ENCODE measurements at regions not wholly inside any gene's neighbourhood (a gene's known extent, or its start where the extent isn't known, plus 50 kb on each side); places are given as distances from the start of the nearest gene placed in this dataset.

- DNase-seq (ENCODE audit: insufficient read length, low spot score) (no peak), FAIRE-seq (no peak)
- TF ChIP-seq TAF1 (IDR thresholded peaks at IDR 0.05; ENCODE audit: low read depth, low read length): no peak
- no peak for TF ChIP-seq POU2F2 (IDR thresholded peaks at IDR 0.05; ENCODE audit: low read depth, low read length)
- TF ChIP-seq SPI1 (IDR thresholded peaks at IDR 0.05; ENCODE audit: low read depth, low read length): no peak
- no peak for TF ChIP-seq POLR2A (IDR thresholded peaks at IDR 0.05; ENCODE audit: low read depth, low read length)
- TF ChIP-seq PAX5 (IDR thresholded peaks at IDR 0.05; ENCODE audit: insufficient read depth, low read length, severe bottlenecking): no peak
- no peak for TF ChIP-seq POLR2AphosphoS5 (IDR thresholded peaks at IDR 0.05; ENCODE audit: low read depth, low read length)
Observed at GRCh38 chr22:49188591-49188990, 639.1 kb downstream of the BRD1 start.

- no peak for TF ChIP-seq PAX5 (IDR thresholded peaks at IDR 0.05; ENCODE audit: insufficient read depth, low read length, severe bottlenecking)
- no peak for TF ChIP-seq POLR2AphosphoS5 (IDR thresholded peaks at IDR 0.05; ENCODE audit: low read depth, low read length)
- TF ChIP-seq SPI1 (IDR thresholded peaks at IDR 0.05; ENCODE audit: low read depth, low read length): no peak
- TF ChIP-seq POLR2A (IDR thresholded peaks at IDR 0.05; ENCODE audit: low read depth, low read length): no peak
- TF ChIP-seq TAF1 (IDR thresholded peaks at IDR 0.05; ENCODE audit: low read depth, low read length): no peak
- TF ChIP-seq POU2F2 (IDR thresholded peaks at IDR 0.05; ENCODE audit: low read depth, low read length): no peak
- DNase-seq (ENCODE audit: insufficient read length, low spot score) (no peak), FAIRE-seq (no peak)
Observed at GRCh38 chr22:49188091-49188490, 639.6 kb downstream of the BRD1 start.

GRCh38 chr22:49186762-49187161 is 640.9 kb downstream of the BRD1 start:
- DNase-seq (ENCODE audit: insufficient read length, low spot score) (no peak), FAIRE-seq (no peak)
- no peak for TF ChIP-seq PAX5 (IDR thresholded peaks at IDR 0.05; ENCODE audit: insufficient read depth, low read length, severe bottlenecking)
- no peak for TF ChIP-seq POLR2AphosphoS5 (IDR thresholded peaks at IDR 0.05; ENCODE audit: low read depth, low read length)
- no peak for TF ChIP-seq TAF1 (IDR thresholded peaks at IDR 0.05; ENCODE audit: low read depth, low read length)
- no peak for TF ChIP-seq POLR2A (IDR thresholded peaks at IDR 0.05; ENCODE audit: low read depth, low read length)
- no peak for TF ChIP-seq POU2F2 (IDR thresholded peaks at IDR 0.05; ENCODE audit: low read depth, low read length)
- no peak for TF ChIP-seq SPI1 (IDR thresholded peaks at IDR 0.05; ENCODE audit: low read depth, low read length)

GRCh38 chr22:49186293-49186692 is 641.4 kb downstream of the BRD1 start:
- TF ChIP-seq POLR2AphosphoS5 (IDR thresholded peaks at IDR 0.05; ENCODE audit: low read depth, low read length): no peak
- TF ChIP-seq SPI1 (IDR thresholded peaks at IDR 0.05; ENCODE audit: low read depth, low read length): no peak
- no peak for TF ChIP-seq POLR2A (IDR thresholded peaks at IDR 0.05; ENCODE audit: low read depth, low read length)
- TF ChIP-seq PAX5 (IDR thresholded peaks at IDR 0.05; ENCODE audit: insufficient read depth, low read length, severe bottlenecking): no peak
- no peak for TF ChIP-seq TAF1 (IDR thresholded peaks at IDR 0.05; ENCODE audit: low read depth, low read length)
- no peak for TF ChIP-seq POU2F2 (IDR thresholded peaks at IDR 0.05; ENCODE audit: low read depth, low read length)
- FAIRE-seq: no peak

GRCh38 chr22:49185312-49185969 is 642.2 kb downstream of the BRD1 start:
- TF ChIP-seq POLR2AphosphoS5 (IDR thresholded peaks at IDR 0.05; ENCODE audit: low read depth, low read length) (no peak), POU2F2 (IDR thresholded peaks at IDR 0.05; ENCODE audit: low read depth, low read length) (no peak), TAF1 (IDR thresholded peaks at IDR 0.05; ENCODE audit: low read depth, low read length) (no peak), SPI1 (IDR thresholded peaks at IDR 0.05; ENCODE audit: low read depth, low read length) (no peak), POLR2A (IDR thresholded peaks at IDR 0.05; ENCODE audit: low read depth, low read length) (no peak), PAX5 (IDR thresholded peaks at IDR 0.05; ENCODE audit: insufficient read depth, low read length, severe bottlenecking) (no peak)
- no peak for FAIRE-seq
- no peak for DNase-seq (ENCODE audit: insufficient read length, low spot score)

More at GRCh38 chr22:49186293-49186692, 641.4 kb downstream of the BRD1 start:
- no peak for DNase-seq (ENCODE audit: insufficient read length, low spot score)

- DNase-seq (ENCODE audit: insufficient read length, low spot score) (no peak), FAIRE-seq (no peak)
- TF ChIP-seq POU2F2 (IDR thresholded peaks at IDR 0.05; ENCODE audit: low read depth, low read length) (no peak), POLR2A (IDR thresholded peaks at IDR 0.05; ENCODE audit: low read depth, low read length) (no peak), POLR2AphosphoS5 (IDR thresholded peaks at IDR 0.05; ENCODE audit: low read depth, low read length) (no peak), TAF1 (IDR thresholded peaks at IDR 0.05; ENCODE audit: low read depth, low read length) (no peak), SPI1 (IDR thresholded peaks at IDR 0.05; ENCODE audit: low read depth, low read length) (no peak), PAX5 (IDR thresholded peaks at IDR 0.05; ENCODE audit: insufficient read depth, low read length, severe bottlenecking) (no peak)
Observed at GRCh38 chr22:49184736-49185135, 642.9 kb downstream of the BRD1 start.

GRCh38 chr22:49183826-49184216 is 643.9 kb downstream of the BRD1 start:
- TF ChIP-seq POLR2A (IDR thresholded peaks at IDR 0.05; ENCODE audit: low read depth, low read length): no peak
- no peak for TF ChIP-seq SPI1 (IDR thresholded peaks at IDR 0.05; ENCODE audit: low read depth, low read length)
- FAIRE-seq: no peak
- no peak for DNase-seq (ENCODE audit: insufficient read length, low spot score)

- FAIRE-seq (no peak), DNase-seq (ENCODE audit: insufficient read length, low spot score) (no peak)
- no peak for TF ChIP-seq POLR2AphosphoS5 (IDR thresholded peaks at IDR 0.05; ENCODE audit: low read depth, low read length)
- no peak for TF ChIP-seq SPI1 (IDR thresholded peaks at IDR 0.05; ENCODE audit: low read depth, low read length)
- no peak for TF ChIP-seq TAF1 (IDR thresholded peaks at IDR 0.05; ENCODE audit: low read depth, low read length)
- no peak for TF ChIP-seq POLR2A (IDR thresholded peaks at IDR 0.05; ENCODE audit: low read depth, low read length)
- no peak for TF ChIP-seq PAX5 (IDR thresholded peaks at IDR 0.05; ENCODE audit: insufficient read depth, low read length, severe bottlenecking)
Observed at GRCh38 chr22:49183208-49183825, 644.4 kb downstream of the BRD1 start.

GRCh38 chr22:49182416-49182815 is 645.3 kb downstream of the BRD1 start:
- TF ChIP-seq SPI1 (IDR thresholded peaks at IDR 0.05; ENCODE audit: low read depth, low read length) (no peak), POLR2AphosphoS5 (IDR thresholded peaks at IDR 0.05; ENCODE audit: low read depth, low read length) (no peak), TAF1 (IDR thresholded peaks at IDR 0.05; ENCODE audit: low read depth, low read length) (no peak), POLR2A (IDR thresholded peaks at IDR 0.05; ENCODE audit: low read depth, low read length) (no peak), PAX5 (IDR thresholded peaks at IDR 0.05; ENCODE audit: insufficient read depth, low read length, severe bottlenecking) (no peak), POU2F2 (IDR thresholded peaks at IDR 0.05; ENCODE audit: low read depth, low read length) (no peak)
- FAIRE-seq: no peak
- DNase-seq (ENCODE audit: insufficient read length, low spot score): no peak

All from GM12891 (cell line).